ENCODE measurements at regions not wholly inside any gene's neighbourhood (a gene's known extent, or its start where the extent isn't known, plus 50 kb on each side); places are given as distances from the start of the nearest gene placed in this dataset.

- H3K4me3 ChIP-seq, result no peak overlapping the region
- H3K27ac ChIP-seq, result no peak overlapping the region
- no peak for ATAC-seq (ENCODE audit: insufficient number of reproducible peaks, low FRiP score, low read depth)
- H3K9me3 ChIP-seq, result no peaks in the 10 kb centered on the region
- no peak for DNase-seq (ENCODE audit: low spot score)
- H3K36me3 ChIP-seq, result no peaks in the 10 kb centered on the region
- H3K4me1 ChIP-seq (ENCODE audit: control insufficient read depth in 1 of 2, low read depth in 2 of 2), result no peaks in the 10 kb centered on the region
- no peaks in the 10 kb centered on the region for H3K27me3 ChIP-seq (replicated peaks; ENCODE audit: insufficient read depth)
- no peak for TF ChIP-seq CTCF (IDR thresholded peaks at IDR 0.05)
These were observed 119.6 kb upstream of the ADO start for GRCh38 chr10:62684911-62685310.

GRCh38 chr10:62687230-62687748, 117.2 kb upstream of the ADO start:
- no peaks in the 10 kb centered on the region for H3K27me3 ChIP-seq (replicated peaks; ENCODE audit: insufficient read depth)
- H3K4me3 ChIP-seq, result no peak overlapping the region
- H3K9me3 ChIP-seq, result no peaks in the 10 kb centered on the region
- H3K36me3 ChIP-seq, result no peaks in the 10 kb centered on the region
- ATAC-seq (ENCODE audit: insufficient number of reproducible peaks, low FRiP score, low read depth) (no peak), DNase-seq (ENCODE audit: low spot score) (no peak)
- H3K27ac ChIP-seq, result no peak overlapping the region
- no peaks in the 10 kb centered on the region for H3K4me1 ChIP-seq (ENCODE audit: control insufficient read depth in 1 of 2, low read depth in 2 of 2)
- TF ChIP-seq CTCF (IDR thresholded peaks at IDR 0.05), result no peak

- no peak for ATAC-seq (ENCODE audit: insufficient number of reproducible peaks, low FRiP score, low read depth)
- no peaks in the 10 kb centered on the region for H3K36me3 ChIP-seq
These were observed 115.4 kb upstream of the ADO start for GRCh38 chr10:62688971-62689700.

GRCh38 chr10:62689712-62690111, 114.8 kb upstream of the ADO start:
- DNase-seq (ENCODE audit: low spot score) (no peak), ATAC-seq (ENCODE audit: insufficient number of reproducible peaks, low FRiP score, low read depth) (no peak)
- Histone ChIP-seq H3K27me3 (replicated peaks; ENCODE audit: insufficient read depth) (no peaks in the 10 kb centered on the region), H3K9me3 (no peaks in the 10 kb centered on the region), H3K27ac (no peak overlapping the region), H3K4me3 (no peak overlapping the region), H3K36me3 (no peaks in the 10 kb centered on the region), H3K4me1 (ENCODE audit: control insufficient read depth in 1 of 2, low read depth in 2 of 2) (no peaks in the 10 kb centered on the region)
- TF ChIP-seq CTCF (IDR thresholded peaks at IDR 0.05), result no peak

More at GRCh38 chr10:62688971-62689700, 115.4 kb upstream of the ADO start:
- Histone ChIP-seq H3K27me3 (replicated peaks; ENCODE audit: insufficient read depth) (no peaks in the 10 kb centered on the region), H3K4me3 (no peak overlapping the region), H3K27ac (no peak overlapping the region), H3K4me1 (ENCODE audit: control insufficient read depth in 1 of 2, low read depth in 2 of 2) (no peaks in the 10 kb centered on the region), H3K9me3 (no peaks in the 10 kb centered on the region)
- no peak for DNase-seq (ENCODE audit: low spot score)
- TF ChIP-seq CTCF (IDR thresholded peaks at IDR 0.05), result no peak

- Histone ChIP-seq H3K9me3 (no peaks in the 10 kb centered on the region), H3K27ac (no peak overlapping the region), H3K36me3 (no peaks in the 10 kb centered on the region), H3K27me3 (replicated peaks; ENCODE audit: insufficient read depth) (no peaks in the 10 kb centered on the region), H3K4me1 (ENCODE audit: control insufficient read depth in 1 of 2, low read depth in 2 of 2) (no peaks in the 10 kb centered on the region), H3K4me3 (no peak overlapping the region)
- no peak for TF ChIP-seq CTCF (IDR thresholded peaks at IDR 0.05)
- ATAC-seq (ENCODE audit: insufficient number of reproducible peaks, low FRiP score, low read depth) (no peak), DNase-seq (ENCODE audit: low spot score) (no peak)
These were observed 113.8 kb upstream of the ADO start for GRCh38 chr10:62690703-62691102.

Data from thoracic aorta (tissue), 2 donors.